Loucy (cell line): ENCODE measurements at regions not wholly inside any gene's neighbourhood (a gene's known extent, or its start where the extent isn't known, plus 50 kb on each side); places are given as distances from the start of the nearest gene placed in this dataset.

Experiments
- H2AFZ ChIP-seq: fragments of 200-600 bp; sonication (generic); 2 replicates; pipeline ENCODE4 v1.6.0; 2016; ENCODE audit warnings: antibody characterized with exemption, mild to moderate bottlenecking, low read length, moderate library complexity
- H3F3A ChIP-seq: fragments of 200-600 bp; 2 replicates; pipeline ENCODE4 v1.6.0; 2016; ENCODE audit warnings: antibody characterized with exemption, low read depth, mild to moderate bottlenecking
- H3K27me3 ChIP-seq: fragments of 200-600 bp; sonication (generic); 2 replicates; pipeline ENCODE4 v1.6.1; 2014; ENCODE audit warnings: low read length, mild to moderate bottlenecking; ENCODE audit not compliant: insufficient read depth, poor library complexity, severe bottlenecking
- H3K36me3 ChIP-seq: fragments of 200-600 bp; sonication (generic); 2 replicates; pipeline ENCODE4 v1.6.1; 2016; ENCODE audit warnings: low read length; ENCODE audit not compliant: insufficient read depth
- H3K4me1 ChIP-seq: fragments of 200-600 bp; sonication (generic); 2 replicates; pipeline ENCODE4 v1.5.1; 2014; ENCODE audit warnings: low read length, mild to moderate bottlenecking; ENCODE audit not compliant: insufficient read depth, poor library complexity, severe bottlenecking
- H3K4me2 ChIP-seq: fragments of 200-600 bp; sonication (generic); 2 replicates; pipeline ENCODE4 v1.6.0; 2014; ENCODE audit warnings: antibody characterized with exemption, low read length, low read depth, mild to moderate bottlenecking; ENCODE audit not compliant: poor library complexity, severe bottlenecking
- H3K4me3 ChIP-seq: fragments of 200-600 bp; sonication (generic); 2 replicates; pipeline ENCODE4 v1.5.1; 2014; ENCODE audit warnings: low read length, mild to moderate bottlenecking, mixed read lengths; ENCODE audit not compliant: poor library complexity, severe bottlenecking
- H3K79me2 ChIP-seq: fragments of 200-600 bp; sonication (generic); 2 replicates; pipeline ENCODE4 v1.6.1; 2014; ENCODE audit warnings: low read length; ENCODE audit not compliant: insufficient read depth
- H3K9ac ChIP-seq: fragments of 200-600 bp; sonication (generic); 2 replicates; pipeline ENCODE4 v1.6.0; 2014; ENCODE audit warnings: mild to moderate bottlenecking, low read depth, low read length, moderate library complexity; ENCODE audit not compliant: poor library complexity, severe bottlenecking
- H3K9me2 ChIP-seq: fragments of 200-600 bp; sonication (generic); replicated peaks from 2 replicates; pipeline ENCODE4 v1.6.1; 2016; ENCODE audit warnings: low read depth, low read length, mixed read lengths
- H3K9me3 ChIP-seq: fragments of 200-600 bp; sonication (generic); 2 replicates; pipeline ENCODE4 v1.6.1; 2014; ENCODE audit warnings: mild to moderate bottlenecking, antibody characterized with exemption, low read length, low read depth; ENCODE audit not compliant: insufficient read depth
- H4K20me1 ChIP-seq: fragments of 200-600 bp; sonication (generic); 2 replicates; pipeline ENCODE4 v1.6.0; 2014; ENCODE audit warnings: antibody characterized with exemption, low read length, mild to moderate bottlenecking; ENCODE audit not compliant: insufficient read depth, poor library complexity, severe bottlenecking
- CTCF ChIP-seq: fragments of 200-600 bp; sonication (generic); conservative IDR thresholded peaks from 2 replicates; pipeline ENCODE4 v1.5.1; 2014; ENCODE audit warnings: mild to moderate bottlenecking, antibody characterized with exemption, low read length
- EZH2phosphoT487 ChIP-seq: fragments of 200-600 bp; IDR thresholded peaks from 2 replicates; pipeline ENCODE4 v1.6.1; 2018; ENCODE audit warnings: antibody characterized with exemption, mild to moderate bottlenecking, moderate library complexity, borderline replicate concordance

GRCh38 chr10:16182144-16182543, 254.7 kb upstream of the PTER start:
- Histone ChIP-seq H3K9ac (no peak overlapping the region), H3K79me2 (no peaks in the 10 kb centered on the region), H2AFZ (no peak overlapping the region), H3F3A (no peaks in the 10 kb centered on the region), H3K4me3 (no peak overlapping the region), H3K9me2 (no peaks in the 10 kb centered on the region), H3K4me2 (no peak overlapping the region), H3K4me1 (no peaks in the 10 kb centered on the region), H3K36me3 (no peaks in the 10 kb centered on the region), H3K27me3 (peaks cover 38% of the 10 kb centered on the region), H4K20me1 (no peaks in the 10 kb centered on the region), H3K9me3 (no peaks in the 10 kb centered on the region)
- no peak for TF ChIP-seq EZH2phosphoT487
- TF ChIP-seq CTCF, result no peak

- Histone ChIP-seq H3K9me3 (no peaks in the 10 kb centered on the region), H3K9ac (no peak overlapping the region), H3K79me2 (no peaks in the 10 kb centered on the region), H3K9me2 (no peaks in the 10 kb centered on the region), H2AFZ (no peak overlapping the region), H3K4me3 (no peak overlapping the region), H3K4me1 (no peaks in the 10 kb centered on the region), H3F3A (no peaks in the 10 kb centered on the region), H3K36me3 (no peaks in the 10 kb centered on the region), H4K20me1 (no peaks in the 10 kb centered on the region), H3K4me2 (no peak overlapping the region), H3K27me3 (peaks cover 43% of the 10 kb centered on the region)
- TF ChIP-seq EZH2phosphoT487, result no peak
- TF ChIP-seq CTCF, result no peak
These were observed 254.1 kb upstream of the PTER start for GRCh38 chr10:16182688-16183087.

GRCh38 chr10:16184096-16184597, 252.7 kb upstream of the PTER start:
- no peaks in the 10 kb centered on the region for H3K79me2 ChIP-seq
- no peaks in the 10 kb centered on the region for H3K9me2 ChIP-seq
- H3K4me2 ChIP-seq, result no peak overlapping the region
- no peak overlapping the region for H3K9ac ChIP-seq
- H3K4me3 ChIP-seq, result no peak overlapping the region
- peaks cover 50% of the 10 kb centered on the region for H3K27me3 ChIP-seq
- no peaks in the 10 kb centered on the region for H3F3A ChIP-seq
- no peaks in the 10 kb centered on the region for H3K9me3 ChIP-seq
- TF ChIP-seq CTCF (no peak), EZH2phosphoT487 (no peak)
- no peaks in the 10 kb centered on the region for H3K36me3 ChIP-seq
- no peaks in the 10 kb centered on the region for H3K4me1 ChIP-seq
- no peak overlapping the region for H2AFZ ChIP-seq
- H4K20me1 ChIP-seq, result no peaks in the 10 kb centered on the region
